ENCODE measurements at regions not wholly inside any gene's neighbourhood (a gene's known extent, or its start where the extent isn't known, plus 50 kb on each side); places are given as distances from the start of the nearest gene placed in this dataset.

DNA sequence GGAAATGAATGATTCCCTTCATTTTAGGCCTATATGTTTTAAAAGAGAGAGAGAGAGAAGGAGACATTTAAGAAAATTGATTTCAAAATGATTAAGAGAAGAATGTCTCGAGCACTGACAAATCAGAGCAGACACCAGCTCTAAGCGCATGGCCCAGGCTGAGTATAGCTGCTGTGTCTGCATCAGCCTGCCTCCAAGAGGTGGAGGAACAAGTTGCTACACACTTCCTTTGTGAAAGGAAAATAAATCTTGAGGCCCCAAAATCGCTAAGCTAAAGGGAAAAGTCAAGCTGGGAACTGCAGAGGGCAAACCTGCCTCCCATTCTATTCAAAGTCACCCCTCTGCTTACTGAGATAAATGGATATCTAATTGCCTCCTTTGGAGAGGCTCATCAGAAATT is 728.7 kb upstream of the TMEM132C start:
- DNase-seq (ENCODE audit: low spot score), result no peak

DNA sequence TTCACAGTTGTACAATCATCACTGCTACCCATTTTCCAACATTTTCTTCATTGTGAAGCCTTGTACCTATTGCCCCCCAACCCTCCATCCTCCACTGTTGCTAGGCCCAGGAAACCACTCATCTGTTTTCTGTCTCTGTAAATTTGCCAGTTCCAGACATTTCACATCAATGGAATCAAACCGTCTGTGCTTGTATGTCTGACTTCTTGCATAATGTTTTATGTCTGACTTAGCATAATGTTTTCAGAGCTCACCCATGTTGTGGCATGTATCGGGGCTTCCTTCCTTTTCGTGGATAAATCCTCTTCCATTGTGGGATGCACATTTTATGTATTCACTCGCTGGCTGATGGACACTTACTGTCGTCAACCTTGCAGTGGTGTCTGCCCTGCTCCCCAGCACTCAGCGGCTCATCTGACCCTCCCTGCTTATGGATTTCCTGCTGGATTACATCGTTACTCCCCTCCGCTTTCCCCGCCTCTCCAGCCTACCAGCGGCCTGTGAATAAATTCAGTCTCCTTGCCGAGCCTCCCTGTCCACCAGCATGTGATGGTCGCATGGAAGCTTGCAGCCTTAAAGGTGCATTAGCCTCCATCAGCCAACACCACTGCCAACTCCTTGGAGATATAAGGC is 727.6 kb upstream of the TMEM132C start:
- DNase-seq (ENCODE audit: low spot score), result no peak

DNA sequence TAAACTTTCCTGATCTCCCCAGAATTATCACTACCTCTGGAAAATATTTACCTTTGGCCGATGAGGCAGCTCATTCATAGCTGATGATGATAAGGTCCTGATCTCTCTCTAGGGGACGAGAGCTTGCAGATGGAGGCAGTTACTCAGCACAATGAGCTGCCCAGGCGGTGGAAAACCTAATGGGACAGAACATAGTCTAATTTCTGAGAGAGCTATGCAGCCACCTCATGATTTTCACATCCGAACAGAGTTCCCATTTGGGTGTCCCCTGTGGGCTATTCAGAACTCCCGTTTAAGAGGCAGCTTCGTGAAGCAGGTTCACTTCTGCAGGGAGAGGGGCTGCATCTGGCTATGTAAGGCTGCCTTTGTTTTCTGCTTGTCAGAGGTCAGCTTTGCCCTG is 724.6 kb upstream of the TMEM132C start:
- DNase-seq (ENCODE audit: low spot score), result no peak

DNA sequence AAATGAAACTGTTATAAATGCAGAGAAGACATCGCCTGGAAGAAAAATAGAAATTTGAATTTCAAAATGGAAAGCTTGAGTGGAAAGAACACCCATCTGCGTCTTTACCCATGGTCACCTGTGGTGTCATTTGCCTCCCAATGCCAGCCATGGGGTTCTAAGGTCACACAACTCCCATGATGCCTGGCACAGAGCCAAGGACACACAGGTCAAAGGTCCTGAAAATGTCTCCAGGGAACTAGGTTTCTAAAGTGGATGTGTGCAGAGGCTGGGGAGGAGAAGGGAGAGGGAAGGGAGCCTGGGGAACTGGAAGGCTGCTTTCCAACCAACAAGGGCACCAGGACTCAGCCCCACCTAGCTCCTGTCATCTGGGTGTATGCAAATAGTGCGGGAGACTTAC is 724.0 kb upstream of the TMEM132C start:
- no peak for DNase-seq (ENCODE audit: low spot score)

DNA sequence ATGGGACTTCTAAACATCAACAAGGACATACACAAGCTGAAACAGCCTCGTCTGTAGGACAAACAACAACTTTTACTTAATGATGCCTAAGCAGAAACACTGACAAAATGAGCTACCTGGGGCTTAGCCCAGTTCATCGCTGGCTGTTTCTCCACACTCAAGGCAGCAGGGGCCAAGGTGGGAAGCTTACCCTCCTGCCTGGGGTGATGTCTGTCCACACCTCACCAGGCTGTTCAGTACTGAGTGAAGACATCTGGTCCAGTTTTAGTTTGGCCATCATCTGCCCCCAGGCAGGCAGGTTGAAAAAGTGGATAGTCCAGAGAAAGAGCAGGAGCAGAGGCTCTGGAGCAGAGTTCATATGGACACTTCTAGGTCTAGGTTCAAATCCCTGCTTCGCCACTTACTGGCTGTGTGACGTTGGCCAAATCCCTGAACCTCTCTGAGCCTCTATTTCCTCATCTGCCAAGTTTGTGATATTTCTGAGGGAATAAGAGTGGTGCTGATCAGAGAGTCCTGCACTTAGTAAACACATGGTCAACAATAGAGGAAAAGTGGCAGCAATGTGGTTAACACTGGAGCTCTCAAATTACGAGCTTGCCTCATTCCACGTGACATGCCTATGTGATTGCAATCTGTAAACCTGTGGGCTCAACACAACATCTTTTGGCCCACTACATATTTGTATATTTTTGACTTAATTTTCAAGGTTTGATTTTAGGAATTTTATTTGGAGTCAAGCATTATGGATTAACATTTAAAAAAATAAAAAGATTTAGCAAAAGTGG is 720.1 kb upstream of the TMEM132C start:
- no peak for DNase-seq (ENCODE audit: low spot score)

DNA sequence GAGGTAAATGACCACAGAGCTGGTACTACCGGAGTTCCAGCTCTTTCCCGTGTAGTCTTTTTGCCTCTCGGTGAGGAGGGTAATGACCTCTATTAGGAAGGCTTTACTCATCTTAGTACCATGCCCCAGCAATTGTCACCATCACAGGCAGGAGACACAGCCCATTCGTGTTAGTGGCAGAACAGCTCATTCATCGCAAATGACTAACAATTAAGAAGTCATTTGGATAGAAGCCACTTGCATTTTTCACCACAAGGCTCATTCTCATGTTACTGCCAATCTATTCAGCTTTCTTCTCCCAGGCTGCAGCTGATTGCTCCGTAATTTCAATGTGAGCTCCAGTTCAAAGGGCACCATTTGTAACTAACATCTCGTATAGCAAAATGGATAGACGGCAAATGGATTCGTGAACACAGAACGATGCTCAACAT is 718.8 kb upstream of the TMEM132C start:
- DNase-seq (ENCODE audit: low spot score), result no peak

DNA sequence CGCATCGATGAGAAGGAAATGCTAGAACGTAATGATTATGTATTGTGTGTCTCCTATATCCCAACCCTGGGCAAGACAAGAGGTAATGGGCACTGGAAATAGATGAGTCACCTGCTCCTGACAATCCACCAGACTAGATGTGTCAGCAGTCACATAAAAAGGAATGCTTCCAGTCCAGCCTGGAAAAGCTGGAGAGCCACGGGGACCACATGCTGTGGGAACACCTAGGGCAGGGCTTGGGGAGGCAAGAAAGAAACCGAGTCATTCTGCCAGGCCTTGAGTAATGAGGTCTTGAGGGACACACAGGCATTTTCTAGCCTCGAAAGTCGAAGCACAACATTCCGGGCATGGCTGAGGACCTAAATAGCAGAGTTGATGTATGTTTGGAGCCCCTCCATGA is 716.7 kb upstream of the TMEM132C start:
- no peak for DNase-seq (ENCODE audit: low spot score)

DNA sequence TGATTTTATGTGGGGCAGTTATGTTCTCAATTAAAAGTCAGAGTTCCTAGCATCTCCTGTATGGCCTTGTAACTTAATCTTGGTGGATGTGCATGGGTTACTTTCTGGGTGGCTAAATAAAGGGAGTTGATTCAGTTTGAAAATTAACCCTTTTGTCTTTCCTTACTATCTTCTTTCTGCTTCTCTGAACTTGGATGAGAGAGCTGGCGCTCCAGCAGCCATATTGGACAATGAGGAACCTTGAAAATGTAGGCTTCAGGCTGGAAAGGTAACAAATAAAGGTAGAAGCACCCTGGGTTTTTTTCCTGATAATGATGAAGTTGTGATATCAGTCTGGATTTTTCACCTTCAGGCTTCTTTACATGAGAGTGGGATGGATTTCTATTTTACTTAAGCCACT is 714.1 kb upstream of the TMEM132C start:
- DNase-seq (ENCODE audit: low spot score), result no peak

DNA sequence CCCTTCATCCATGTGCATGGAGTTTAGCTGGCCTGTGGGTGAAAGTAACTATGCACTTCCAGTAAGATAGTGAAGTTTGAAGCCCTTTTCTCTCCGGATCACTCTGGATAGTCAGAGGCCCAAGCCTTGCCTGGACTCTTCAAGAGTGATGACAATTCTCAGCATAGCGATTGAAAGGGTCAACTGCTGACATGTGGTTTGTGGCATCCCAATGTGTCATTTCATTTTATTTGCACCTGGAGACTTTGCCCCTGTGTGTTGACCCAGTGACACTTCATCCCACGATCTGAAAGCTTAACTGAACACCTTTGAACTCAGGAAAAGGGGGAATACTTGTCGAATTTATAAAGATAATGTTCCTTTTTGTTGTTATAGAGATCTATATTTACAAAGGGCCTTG is 711.9 kb upstream of the TMEM132C start:
- DNase-seq (ENCODE audit: low spot score), result no peak

DNA sequence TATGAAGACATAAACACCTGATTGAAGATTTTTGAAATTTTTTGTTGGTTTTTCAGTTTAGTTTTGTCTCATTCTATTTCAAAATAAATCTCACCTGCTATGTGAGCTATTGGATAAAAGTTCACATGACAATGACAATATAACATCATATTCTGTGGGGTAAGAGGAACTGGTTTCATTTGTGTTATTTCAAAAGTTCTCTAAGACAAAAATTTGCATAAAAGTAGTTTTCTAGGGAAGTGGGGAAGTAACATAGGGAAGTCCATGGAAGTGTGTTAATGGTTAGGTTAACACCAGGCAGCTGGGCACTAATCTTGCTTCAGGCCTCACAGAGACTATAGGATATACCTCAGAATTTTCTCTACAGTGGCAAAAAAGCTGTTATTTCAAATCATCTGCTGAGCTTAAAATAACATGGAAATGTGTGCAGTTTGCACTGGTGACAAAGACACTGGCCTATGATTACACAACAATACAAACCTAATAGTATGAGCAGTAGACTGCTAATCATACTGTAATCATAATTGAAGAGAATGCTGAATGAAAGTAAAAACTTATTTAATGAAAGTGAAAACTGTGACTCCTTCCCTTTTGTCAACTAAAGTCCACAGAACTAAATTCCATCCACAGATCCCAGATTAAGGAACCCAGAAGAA is 710.6 kb upstream of the TMEM132C start:
- no peak for DNase-seq (ENCODE audit: low spot score)

DNA sequence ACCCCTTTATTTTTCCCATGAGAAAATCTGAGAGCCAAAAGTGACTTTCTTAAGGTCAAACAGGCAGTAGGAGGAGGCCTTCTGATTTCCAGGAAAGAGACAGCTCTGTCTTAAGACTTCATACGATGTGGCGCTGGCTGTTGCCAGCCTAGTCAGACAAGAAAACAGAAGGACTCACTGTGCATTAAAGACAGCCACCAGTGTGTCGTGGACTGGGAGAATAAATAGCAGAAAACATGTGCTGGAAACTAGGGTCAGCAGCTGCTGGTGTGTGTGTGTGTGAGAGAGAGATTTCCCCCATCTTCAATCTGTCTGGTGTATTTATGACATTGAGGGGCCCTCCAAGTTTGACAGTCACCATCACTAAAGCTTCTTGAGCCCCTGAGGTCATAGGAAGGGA is 708.6 kb upstream of the TMEM132C start:
- DNase-seq (ENCODE audit: low spot score), result no peak

DNA sequence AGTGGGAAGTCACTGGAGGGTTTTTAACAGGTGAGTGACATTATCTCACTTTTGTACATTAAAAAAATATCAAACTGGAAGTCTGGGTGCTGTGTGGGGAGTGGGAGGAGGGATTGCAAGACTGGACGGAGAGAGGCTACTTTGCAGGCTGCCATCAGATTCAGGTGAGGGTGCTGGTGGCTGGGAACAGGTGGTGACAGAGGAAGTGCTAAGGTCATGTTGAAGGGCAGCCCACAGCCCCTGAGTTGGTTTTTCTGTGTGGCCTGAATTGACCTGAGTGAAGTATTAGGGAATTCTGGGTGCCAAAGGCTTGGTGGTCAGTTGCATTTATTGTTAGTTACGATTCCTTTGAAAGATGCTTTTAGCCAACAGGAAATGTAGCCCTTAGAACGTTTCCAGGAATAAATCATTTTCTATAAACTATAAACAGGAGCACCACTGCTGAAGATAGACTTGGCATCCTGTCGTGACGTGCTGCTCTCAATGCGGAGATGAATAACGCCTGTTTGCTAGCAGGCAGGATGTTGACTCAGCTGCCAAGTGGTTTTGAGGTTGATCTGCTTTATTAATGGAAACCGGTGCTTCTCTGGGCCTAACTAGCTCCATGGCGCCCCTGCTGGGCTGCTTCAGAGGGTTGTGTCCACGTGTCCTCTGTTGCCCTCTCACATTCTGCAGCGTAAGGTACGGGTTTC is 707.5 kb upstream of the TMEM132C start:
- peak; percentile 16 for DNase-seq (ENCODE audit: low spot score)

DNA sequence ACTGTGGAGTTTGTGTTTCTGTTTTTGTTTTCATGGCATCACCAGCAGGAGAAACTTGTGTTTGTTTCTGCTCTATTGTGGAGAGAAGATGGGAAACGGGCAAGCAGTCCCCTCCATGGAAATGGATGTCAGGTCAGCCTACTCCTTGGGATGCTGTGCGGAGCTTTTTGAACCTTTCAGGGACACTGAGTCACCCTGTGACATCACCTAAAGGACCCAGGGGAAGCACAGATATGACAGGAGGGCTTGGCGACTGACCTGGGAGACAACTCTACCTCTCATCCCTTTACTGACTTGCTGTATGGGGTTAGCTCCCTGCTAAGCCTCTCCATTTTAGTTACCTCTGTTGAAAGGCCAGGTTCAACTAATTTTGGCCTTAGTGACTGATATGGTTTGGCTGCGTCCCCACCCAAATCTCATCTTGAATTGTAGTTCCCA is 706.9 kb upstream of the TMEM132C start:
- no peak for DNase-seq (ENCODE audit: low spot score)

DNA sequence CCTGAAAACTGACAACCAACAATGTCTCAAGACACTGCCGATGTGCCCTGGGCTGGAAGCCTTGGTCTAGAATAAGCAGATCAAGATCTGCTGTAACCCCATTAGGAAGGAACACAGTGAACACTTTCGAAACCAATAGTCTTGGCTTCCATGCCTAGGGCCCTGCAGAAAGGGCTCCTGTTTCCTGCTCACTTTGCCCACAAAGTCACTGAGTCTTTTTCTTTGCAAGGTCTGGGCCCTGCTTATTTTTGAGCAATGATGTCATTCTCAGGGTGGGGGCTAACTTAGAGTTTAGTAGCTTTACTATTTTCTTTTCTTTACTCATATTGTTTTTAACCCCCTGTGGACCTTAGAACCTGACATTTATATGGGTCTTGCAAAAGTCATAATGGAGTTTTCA is 704.2 kb upstream of the TMEM132C start:
- no peak for DNase-seq (ENCODE audit: low spot score)

DNA sequence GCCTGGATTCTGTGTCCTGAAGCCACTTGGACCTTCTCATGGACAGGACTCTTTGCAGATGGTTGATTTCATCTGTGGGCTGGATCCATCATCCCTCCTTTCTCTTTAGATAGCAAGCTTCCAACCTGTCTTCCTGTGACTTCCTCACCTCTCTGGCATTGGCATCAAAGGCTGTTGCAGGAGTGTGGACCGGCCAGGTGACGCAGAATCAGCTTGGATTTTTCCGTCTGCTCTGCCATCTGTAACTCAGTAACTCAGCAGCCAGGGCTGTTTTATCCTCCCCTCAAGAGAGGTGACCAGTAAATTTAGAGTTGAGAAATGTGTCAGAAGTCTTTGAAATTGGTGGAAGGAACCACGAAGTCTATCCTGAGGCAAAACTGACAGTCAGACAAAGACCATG is 701.7 kb upstream of the TMEM132C start:
- peak; percentile 83 for DNase-seq (ENCODE audit: low spot score)

DNA sequence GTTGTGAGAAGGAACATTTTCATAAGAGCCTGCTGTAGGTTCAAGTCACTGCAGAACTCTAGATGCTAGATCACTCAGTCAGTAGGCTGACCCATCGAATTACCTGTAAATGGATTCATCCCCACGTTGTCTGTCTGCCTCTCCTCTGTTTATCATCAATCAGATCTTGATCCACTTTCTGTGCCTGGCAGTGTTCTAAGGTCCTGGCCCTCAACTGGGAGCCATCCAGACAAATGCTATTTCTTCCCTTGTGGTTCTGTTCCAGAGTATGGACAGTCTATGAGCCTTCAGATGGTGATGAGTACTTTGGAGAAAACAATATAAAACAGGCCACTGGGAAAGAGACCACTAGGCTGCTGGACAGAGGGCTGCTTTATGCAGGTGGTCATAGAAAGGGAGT is 699.4 kb upstream of the TMEM132C start:
- DNase-seq (ENCODE audit: low spot score), result no peak

DNA sequence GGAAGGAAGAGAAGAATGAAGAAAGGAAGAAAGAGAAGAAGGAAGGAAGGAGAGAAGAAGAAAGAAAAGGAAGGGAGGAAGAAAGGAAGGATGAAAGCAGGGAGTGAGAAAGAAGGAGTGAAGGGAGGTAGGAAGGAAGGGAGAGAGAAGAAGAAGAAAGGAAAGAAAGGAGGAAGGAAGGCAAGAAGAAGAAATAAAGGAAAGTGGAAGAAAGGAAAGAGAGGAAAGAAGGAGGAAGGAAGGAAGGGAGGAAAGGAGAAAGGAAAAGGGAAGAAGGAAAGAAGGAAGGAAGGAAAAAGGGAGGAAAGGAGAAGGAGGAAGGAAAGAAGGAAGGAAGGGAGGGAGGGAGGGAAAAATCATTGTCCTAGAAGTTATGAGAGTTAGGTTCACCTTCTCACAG is 696.6 kb upstream of the TMEM132C start:
- no peak for DNase-seq (ENCODE audit: low spot score)

DNA sequence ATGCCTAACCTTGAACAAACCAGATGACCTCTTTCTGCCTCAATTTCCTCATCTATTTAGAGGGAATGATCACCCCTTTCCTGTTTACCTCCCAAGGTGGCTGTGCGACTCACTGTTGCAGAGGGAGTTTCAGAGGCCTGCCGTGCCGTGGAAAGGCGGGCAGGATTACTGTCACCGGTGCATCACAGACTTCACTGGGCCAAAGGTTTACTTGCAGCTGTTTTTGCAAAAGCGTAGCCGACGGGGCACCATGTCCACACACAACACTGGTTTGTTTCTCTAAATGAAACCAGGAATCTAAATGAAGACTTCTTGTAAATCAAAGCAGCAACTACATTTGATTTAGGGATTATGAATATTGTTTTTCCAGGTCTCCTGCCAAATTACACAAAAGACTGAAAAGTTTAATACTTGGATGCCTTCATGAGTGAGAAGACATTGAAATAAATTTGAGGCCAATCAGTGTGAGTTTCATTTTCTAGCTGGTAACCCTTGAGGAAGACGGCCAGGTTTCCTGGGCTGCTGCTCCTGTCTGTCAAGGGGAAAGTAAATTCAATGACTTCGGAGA is 696.1 kb upstream of the TMEM132C start:
- DNase-seq (ENCODE audit: low spot score), result no peak

DNA sequence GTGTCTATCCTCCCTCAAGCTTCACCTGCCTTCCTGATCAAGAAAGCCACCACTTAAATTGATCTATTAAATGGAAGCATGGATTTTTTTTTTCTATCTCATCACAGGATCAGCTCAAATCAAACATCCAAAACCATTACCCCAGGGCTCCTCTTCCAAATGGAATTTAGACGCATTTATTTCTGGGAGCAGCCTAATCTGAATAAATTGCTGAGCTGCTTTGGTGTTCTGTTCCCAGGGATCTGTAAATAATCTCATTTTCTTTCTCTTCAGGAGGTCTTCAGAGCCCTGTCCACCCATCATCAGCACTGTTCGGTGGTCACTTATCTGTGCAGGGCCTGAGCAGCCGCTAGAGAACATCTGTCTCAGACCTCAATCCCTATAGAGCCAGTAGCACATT is 695.4 kb upstream of the TMEM132C start:
- DNase-seq (ENCODE audit: low spot score), result no peak

DNA sequence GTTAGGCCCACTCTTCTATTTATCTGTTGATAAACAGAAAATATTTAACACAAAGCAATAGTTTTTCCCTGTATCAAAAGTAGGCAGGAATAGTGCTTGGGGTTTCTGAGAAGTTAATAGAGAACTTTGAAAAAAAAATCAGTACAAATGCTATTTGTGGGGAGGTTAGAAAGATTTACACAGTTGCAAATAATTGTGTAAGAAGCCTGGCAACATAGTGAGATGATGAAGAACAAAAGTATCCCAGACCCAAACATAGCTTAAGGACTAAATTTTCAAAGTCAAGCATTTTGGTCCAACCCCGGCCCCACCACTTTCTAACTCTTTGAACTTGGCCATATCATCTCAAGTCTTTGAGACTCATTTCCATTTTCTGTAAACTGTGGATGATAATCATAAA is 687.5 kb upstream of the TMEM132C start:
- DNase-seq (ENCODE audit: low spot score), result no peak

DNA sequence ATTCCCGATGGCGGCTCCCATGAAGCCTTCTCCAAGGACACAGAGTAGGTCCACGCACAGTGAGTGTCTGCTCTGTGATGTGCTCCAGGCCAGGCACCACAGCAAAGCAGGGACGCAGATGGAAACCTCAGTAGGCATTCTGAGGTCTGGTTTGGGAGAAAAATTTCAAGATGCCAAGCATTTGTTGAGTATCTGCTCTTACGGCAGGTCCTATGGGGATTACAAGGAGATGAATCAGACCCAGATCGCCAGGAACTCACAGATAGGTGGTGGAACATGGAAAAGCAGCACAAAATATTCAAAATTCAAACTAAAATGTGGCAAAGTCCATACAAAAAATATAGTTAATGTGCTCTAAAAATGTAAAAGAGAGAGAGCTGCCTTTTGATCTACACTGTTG is 684.9 kb upstream of the TMEM132C start:
- DNase-seq (ENCODE audit: low spot score), result no peak

DNA sequence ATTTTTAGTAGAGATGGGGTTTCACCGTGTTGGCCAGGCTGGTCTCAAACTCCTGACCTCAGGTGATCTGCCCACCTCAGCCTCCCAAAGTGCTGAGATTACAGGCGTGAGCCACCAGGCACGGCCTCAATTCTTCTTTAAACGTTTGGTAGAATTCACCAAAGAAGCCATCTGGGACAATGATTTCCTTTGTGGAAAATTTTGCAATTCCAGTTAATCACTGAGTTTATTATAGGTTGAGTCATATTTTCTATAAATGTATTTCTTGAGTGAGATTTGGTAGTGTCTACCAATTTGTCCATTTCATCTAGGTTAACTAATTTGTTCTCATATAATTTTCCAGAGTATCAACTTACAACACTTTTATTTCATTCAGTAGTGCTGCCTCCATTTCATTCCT is 683.9 kb upstream of the TMEM132C start:
- no peak for DNase-seq (ENCODE audit: low spot score)

Data from cerebellar cortex (tissue), 1 donor.